ENCODE measurements at regions not wholly inside any gene's neighbourhood (a gene's known extent, or its start where the extent isn't known, plus 50 kb on each side); places are given as distances from the start of the nearest gene placed in this dataset.

DNA sequence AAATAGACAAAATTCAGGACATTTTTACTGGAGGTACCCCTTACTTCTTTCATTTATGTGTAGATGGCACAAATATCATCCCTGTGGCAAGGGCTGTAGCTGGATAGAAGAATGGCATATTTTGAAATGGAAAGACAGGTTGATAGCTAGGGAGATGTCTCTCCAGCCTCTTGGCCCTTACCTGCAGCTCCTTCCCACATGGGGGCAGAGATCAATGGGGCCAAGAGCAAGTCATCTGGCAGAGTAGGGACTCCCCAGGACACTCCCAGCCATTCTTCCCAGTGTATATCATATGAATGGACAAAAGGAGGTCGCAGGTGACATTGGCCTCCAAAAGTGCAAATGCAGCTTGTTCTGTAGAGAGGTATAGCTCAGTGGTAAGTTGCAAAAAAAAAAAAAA, 192.2 kb upstream of the ATP5MC3 start:
- TF ChIP-seq EZH2 (IDR thresholded peaks at IDR 0.05; ENCODE audit: insufficient read depth, poor library complexity, severe bottlenecking) (no peak), EZH2phosphoT487 (IDR thresholded peaks at IDR 0.05; ENCODE audit: insufficient read depth, low read depth) (no peak)

Data from GM23248 (cell line).